GM12872 (cell line): ENCODE measurements at regions not wholly inside any gene's neighbourhood (a gene's known extent, or its start where the extent isn't known, plus 50 kb on each side); places are given as distances from the start of the nearest gene placed in this dataset.

Experiments
- TF ChIP-seq, protein P1 (sequence below): IDR thresholded peaks from 3 replicates; pipeline ENCODE4 v1.5.1; 2011; ENCODE audit warnings: low read depth, mild to moderate bottlenecking, low read length, moderate library complexity; ENCODE audit not compliant: insufficient read depth

DNA sequence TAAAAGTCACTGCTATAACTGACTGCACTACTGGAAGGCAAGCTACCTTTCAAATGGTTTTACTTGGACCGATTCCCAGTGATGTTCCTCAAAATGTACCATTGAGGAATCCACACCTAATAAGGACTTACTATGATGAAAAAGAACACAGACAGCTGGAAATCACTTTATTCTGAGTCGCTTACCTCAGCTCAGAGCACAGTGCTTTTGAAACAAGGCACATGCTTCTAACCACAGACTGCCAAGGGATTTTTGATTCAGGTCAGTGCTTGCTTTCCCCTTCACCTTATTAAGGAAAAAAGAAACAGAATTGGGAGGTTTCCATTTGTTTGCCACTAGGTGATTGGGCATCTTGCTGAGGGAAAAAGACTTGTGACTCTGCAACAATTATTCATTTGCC lies 707.5 kb upstream of the FSHR start:
- TF ChIP-seq, protein P1, sequence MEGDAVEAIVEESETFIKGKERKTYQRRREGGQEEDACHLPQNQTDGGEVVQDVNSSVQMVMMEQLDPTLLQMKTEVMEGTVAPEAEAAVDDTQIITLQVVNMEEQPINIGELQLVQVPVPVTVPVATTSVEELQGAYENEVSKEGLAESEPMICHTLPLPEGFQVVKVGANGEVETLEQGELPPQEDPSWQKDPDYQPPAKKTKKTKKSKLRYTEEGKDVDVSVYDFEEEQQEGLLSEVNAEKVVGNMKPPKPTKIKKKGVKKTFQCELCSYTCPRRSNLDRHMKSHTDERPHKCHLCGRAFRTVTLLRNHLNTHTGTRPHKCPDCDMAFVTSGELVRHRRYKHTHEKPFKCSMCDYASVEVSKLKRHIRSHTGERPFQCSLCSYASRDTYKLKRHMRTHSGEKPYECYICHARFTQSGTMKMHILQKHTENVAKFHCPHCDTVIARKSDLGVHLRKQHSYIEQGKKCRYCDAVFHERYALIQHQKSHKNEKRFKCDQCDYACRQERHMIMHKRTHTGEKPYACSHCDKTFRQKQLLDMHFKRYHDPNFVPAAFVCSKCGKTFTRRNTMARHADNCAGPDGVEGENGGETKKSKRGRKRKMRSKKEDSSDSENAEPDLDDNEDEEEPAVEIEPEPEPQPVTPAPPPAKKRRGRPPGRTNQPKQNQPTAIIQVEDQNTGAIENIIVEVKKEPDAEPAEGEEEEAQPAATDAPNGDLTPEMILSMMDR, result no peak

DNA sequence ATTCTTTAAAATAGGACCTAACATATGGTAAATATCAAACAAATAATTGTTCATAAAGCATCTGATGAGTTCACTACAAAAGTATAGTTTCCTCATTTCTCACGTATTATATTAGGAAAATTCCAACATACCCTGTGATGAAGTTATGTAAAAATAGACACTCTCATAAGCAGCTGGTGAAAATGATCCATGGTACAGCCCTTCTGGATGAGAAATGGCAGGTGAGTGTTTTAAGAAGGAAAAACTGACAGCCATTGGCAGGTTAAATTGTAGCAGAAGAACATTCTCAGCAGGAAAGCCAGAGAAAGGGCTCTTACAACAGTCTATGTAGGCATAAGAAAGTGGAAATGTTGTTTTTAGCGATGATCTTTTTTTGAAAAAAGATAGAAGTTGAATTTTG lies 706.5 kb upstream of the FSHR start:
- TF ChIP-seq, protein P1, result no peak

DNA sequence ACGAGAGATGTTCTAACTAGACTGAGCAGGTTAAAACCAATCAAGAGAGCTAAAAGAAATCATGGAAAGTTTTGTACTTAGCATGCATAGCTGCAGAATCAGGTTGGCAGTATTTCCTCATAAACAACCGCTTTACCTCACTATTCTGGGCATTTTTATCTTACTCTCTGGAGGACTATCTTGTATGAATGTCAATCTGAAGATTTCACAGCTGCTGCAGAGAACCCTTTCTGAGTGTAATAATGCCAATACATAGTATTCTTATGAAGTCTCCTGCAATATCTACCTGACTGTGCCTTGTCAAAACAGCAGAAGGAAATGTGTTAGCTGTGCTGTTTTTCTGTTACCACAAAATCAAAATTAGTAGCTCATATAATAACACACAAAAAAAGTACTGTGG lies 705.9 kb upstream of the FSHR start:
- TF ChIP-seq, protein P1, result no peak

DNA sequence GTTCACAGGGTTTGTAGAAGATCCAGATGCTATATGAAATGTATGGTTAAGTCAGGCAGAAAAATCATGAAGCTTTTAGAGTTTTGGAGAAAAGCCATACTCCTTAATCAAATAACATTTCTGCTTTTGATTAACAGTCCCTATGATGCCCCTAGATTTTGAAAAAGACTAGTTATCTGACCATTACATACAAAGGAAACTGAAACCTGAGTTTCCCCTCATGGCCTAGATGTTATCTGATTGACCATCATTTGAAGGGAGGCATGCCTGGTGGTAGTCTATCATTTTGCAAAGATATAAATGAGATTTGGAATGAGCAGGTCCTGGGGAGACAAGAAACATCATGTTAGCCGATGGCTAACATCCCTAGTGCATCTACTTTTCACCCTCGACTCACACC lies 704.3 kb upstream of the FSHR start:
- TF ChIP-seq, protein P1, result no peak

DNA sequence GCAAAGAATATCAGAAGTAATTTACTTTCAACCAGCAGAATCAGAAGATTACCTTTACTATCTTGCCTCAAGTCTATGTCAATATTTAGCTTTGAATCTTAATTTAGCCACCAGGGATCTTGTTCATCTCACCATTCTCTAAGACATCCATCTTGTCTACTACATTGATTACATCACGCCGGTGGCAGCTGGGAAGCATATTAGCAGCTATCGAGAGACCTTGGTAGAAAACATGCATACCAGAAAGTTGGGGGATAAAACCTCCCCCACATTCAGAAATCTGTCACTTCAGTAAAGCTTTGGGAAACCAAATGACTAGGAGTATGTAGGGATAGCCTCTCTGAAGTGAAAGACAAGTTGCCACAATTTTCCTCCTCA lies 703.8 kb upstream of the FSHR start:
- TF ChIP-seq, protein P1, result no peak

DNA sequence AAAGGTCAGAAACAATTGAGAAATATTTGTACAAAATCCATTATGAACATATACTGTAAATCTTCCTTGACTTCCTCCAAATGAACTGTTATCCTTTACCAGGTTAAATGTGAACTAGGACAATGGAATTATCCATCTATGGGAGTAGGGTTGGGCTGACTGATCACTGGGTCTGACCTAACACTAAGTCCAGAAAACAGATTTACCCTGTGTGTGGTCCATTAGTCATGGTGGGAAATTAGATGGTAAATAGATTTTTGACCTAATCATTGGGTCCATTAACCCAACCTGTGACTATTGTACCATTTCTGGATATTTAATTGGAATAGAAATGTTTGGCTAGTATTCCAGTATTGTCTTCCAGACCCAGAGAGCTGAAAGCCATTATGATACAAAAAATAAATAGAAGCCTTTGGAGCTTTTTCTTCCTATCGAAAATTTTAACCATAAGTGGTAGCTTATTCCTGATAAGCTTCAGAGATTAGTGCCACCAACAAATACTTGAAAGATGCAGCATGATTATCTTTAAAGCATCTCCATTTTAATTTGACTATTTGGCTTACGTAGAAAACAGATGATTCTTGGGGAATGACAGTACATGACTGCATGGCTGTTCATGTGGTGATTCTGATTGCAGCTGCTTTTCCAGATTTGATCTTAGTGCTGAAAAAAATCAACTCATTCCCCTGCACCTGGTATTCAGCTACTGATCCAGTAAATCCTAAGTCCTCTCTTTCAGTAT lies 703.2 kb upstream of the FSHR start:
- TF ChIP-seq, protein P1, result no peak

DNA sequence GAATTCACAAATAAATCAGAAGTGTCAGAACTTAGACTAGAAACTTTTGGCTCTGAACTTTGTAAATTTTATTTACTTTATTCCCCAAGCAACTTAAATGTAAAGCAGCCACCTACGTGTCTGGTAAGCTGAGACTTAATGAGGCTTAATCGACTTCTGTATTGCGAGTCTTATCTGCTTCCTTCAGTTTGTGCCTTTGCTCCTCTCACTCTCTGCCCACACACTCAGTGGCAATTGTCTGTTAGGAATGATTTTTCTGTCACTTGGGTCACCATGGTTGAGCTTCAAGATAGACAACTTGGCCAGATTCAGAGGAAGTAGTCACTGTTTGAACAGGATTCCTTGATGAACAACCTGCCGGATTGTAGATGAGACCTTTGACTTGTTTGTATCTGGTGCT lies 691.4 kb upstream of the FSHR start:
- TF ChIP-seq, protein P1, result no peak

DNA sequence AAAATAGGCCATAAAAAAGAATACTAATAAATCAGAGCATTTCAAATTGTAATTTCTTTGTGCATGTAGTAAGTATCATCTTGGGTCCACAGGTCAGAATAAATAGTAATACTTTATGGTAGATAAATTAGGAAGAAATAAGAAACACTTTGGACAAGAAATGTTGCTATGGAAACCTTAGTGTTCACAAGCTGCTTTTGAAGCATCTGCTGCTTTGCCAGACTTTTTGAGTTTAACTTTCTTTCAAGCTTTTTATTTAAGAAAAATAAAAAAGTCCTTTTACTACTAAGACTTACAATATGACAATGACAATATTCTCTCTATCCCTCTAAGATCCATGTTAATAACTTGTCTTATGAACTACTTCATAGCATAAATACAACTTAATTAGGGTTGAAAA lies 690.7 kb upstream of the FSHR start:
- TF ChIP-seq, protein P1, result no peak
